HT-29 (cell line): ENCODE measurements at regions not wholly inside any gene's neighbourhood (a gene's known extent, or its start where the extent isn't known, plus 50 kb on each side); places are given as distances from the start of the nearest gene placed in this dataset. TPM values are rescaled to one million over a fixed set of nuclear protein-coding genes. Genes with fewer than 3 reads are reported as not detected.
A peak's percentile ranks its signal among the peaks of the same experiment; 100 is the strongest.
"Not testable (repeated sequence)": the region's sequence is repeated elsewhere in the genome, so short reads cannot be mapped to it uniquely, and the experiment has no call there.

ENCODE experiments used
- DNase-seq: peaks from one replicate; pipeline ENCODE4 v3.0.0-alpha.2; 2015; ENCODE audit warnings: low spot score
- small RNA-seq: library from RNA; depleted of rRNA; stranded (forward); fragments of <200 nt; gene quantifications from one replicate; pipeline ENCODE3, GENCODE V24; 2014

DNA sequence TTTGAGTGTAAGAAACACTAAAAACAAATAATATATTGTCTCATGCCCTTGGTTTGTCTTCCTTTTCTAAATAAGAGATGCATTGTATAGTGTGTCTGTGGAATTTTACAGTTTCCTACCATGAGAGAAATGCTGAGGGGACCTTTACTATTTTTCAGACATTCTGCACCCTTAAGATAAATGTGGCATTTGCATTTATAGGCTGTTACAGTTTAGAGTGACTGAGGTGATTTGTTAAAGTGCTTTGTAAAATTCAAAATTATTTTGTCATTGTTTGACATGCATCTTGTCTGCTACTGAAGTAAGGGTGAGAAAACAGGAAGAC is 78.9 kb upstream of the ZSWIM2 start:
- DNase-seq: no peak

DNA sequence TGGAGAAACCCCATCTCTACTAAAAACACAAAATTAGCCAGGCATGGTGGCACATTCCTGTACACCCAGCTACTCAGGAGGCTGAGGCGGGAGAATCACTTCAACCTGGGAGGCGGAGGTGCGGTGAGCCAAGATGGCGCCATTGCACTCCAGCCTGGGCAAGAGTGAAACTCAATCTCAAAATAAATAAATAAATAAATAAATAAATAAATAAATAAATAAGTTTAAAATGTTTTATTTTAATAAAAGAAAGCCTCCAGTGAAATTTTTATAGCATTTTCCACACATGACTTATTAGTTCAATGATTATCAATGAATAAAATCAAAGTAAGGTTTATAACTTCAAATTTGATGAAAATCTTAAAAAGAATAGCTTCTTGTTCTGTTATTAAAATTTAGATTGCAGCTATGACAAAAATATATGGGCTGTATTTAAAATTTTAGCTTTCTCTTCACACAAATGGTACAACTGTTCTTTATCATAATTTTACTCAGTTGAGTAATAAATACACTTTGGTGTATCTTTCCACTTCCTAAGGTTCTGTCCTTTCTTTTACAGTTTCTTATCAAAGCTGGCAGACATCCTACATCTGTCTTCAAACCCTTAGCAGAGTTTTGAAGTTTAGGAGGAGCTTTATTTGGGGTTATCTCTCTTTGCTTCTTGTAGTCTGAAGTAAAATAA is 78.4 kb upstream of the ZSWIM2 start:
- no peak for DNase-seq

DNA sequence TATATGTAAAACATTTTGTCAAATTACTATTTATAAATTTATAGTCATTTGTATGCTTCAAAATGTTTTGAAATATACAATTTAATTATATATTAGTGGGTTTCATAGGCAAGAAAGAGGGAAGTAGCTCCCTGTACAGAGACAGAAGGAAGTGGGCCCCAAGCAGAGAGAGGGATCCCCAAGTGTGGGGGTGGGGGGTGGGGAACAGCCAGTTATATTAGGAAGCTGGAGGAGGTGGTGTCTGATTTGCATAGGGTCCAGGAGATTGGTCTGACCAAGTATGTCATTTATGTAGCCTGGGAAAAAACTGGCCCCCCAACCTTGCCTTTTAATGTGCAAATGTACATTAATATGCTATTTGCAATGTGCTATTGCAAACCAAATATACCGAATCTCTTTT is 76.5 kb upstream of the ZSWIM2 start:
- no peak for DNase-seq

DNA sequence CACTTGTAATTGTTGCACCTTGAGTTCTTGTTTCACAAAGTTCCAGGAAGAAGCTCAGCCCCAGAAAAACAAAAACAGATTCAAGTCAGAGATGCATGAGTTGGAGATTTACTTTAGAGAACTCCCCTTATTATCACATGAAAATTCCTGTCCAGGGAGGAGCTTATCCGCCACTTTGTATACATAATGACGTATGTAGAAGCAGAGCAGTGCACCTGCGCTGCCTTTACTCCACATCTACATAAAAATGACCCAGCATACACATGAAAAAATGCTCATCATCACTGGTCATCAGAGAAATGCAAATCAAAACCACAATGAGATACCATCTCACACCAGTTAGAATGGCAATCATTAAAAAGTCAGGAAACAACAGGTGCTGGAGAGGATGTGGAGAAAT is 73.3 kb upstream of the ZSWIM2 start:
- not testable (repeated sequence) for DNase-seq

DNA sequence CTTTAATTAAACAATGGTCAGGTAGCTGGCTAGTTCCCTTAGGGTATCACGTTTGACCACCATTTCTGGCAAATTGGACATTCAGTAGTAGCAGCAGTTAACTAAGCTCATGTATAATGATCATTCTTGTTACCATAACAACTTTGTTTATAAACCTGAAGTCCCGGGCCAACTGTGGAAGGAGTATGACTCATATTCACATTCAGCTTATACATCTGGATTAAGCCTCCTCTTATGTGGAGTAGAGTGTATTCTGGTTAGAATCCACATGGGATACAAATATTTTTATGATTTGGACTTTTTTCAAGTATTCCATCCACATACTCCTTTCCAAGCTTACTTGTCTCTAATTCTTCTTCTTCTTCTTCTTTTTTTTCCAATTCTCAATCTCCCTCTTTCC is 70.3 kb upstream of the ZSWIM2 start:
- DNase-seq: peak; percentile 33

DNA sequence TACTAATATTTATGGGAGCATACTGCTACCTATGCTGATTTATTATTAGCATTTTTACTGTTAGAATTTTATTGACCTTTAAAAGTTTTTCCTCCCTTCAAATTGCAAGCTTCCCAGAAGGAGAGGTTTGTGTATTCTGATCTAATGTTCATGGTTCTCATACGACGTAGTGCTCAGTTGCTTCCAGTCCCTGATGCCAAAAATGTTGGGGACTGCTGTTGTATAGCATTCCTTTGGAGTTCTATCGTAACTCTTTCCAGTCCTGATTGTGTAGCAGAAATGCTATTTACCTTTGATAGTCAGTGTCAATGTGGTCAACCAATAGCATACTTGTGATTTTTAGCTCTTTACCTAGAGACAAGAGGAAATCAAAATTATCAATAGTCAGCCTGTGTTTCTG is 69.5 kb upstream of the ZSWIM2 start:
- DNase-seq: no peak

DNA sequence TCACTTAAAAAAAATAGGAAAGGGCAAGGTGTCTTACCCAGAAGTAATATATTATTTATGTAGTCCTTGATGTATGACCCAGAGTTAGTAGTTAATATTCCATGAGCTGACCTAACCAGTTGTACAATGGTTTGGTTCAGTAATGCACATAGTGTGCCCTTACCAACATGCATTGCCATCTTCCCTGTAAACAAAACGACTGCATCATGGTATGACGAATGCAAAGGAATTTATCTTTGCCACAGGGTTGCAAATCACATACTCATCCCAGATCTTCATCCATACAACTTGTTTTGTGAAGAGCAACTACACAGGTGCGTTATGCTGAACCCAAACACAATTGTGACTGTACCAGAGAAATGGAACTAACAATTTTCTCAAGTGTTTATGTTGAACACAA is 68.9 kb upstream of the ZSWIM2 start:
- DNase-seq: no peak

DNA sequence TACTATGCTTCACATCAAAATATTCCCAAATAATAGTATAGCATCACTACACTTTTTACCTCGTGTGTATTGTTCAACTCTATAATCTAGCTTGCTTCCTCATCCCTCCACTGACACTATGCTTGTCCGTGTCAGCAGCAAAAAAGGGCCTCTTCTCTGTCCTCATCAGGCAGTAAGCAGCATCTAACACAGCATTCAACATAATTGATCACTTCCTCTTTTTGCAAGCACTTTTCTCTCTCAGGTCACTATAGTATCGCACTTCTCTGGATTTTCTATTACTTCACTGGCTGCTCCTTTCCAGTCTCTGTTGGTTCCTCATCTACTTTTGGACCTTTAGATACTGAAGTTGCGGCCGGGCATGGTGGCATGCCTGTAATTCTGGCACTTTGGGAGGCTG is 64.9 kb upstream of the ZSWIM2 start:
- DNase-seq: no peak

DNA sequence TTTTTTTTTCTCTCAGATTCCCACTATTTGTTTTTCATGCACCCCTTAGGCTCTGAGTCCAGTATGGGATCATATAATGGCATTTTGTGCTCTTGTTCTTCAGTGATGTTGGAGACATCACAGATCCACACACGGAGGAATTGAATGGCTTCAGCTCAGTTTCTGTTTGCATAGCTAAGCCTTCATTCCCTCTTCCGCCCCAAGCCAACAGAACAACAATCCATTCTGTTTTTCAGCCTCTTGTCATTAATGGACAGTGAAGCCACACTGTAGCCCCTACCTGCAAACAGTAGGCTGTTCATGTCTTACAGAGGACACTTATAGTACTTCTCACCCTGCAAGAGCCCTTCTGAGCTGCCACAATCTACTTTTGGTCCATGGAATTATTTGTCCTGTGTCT is 64.0 kb upstream of the ZSWIM2 start:
- no peak for DNase-seq

DNA sequence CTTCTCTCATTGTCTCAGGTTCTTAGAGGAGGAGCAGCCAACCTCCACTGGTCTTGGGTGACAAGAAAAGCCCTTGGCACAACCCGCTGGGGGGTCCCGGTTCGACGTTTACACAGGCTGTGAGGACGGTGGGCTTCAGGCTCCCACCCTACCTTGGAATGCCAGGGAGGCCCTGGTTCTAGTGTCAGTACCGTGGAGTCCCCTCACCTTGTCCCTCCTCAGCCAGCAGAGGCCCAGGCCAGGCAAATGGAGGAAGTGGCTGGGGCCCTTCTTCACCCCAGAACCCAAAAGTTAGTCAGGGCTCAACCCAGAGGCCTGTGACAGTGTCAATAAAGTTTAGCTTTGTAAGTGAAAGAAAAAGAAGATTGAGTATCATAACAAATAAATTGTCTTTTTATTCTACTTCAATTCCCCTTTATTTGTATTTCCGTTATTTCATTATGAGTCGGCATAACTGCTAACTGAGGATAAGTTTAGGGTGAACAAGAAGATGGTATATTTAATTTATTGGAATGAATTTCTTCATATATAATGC is 62.6 kb upstream of the ZSWIM2 start:
- DNase-seq: no peak

DNA sequence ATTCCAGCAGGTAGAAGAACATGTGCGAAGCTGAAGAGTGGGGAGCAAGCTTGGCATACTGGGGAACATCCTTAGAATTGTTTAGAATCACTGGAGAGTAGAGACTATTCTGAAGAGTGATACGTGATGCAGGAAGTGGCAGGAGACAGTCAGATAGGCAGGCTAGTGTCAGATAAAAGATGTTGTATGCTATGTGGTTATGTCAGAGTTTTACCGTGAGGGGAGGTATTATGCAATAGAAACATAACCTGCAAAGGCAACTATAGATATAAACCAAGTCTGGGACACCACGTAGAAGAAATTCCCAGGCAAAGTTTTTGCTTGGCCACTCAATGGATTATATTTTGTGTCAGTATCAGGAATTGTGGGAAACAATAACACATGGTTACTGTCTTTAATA is 62.0 kb upstream of the ZSWIM2 start:
- DNase-seq: no peak

DNA sequence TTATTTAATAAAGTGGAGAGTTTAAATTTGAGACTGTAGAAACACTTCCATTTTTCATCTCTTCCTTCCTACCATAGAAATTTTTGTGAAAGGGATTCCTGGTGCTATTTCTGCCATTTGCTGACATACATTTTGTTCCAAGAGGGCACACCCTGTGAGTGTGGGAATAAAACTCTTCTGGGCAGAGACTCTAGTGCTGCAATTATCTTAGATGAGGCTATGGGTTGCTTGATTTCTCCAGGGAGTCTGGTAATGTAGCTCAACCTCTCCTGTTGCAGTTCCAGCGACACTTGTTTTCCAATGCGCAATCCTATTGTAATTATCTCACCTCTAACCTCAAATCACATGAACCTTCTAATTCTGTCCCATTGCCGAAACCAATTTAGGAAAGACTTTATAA is 60.1 kb upstream of the ZSWIM2 start:
- no peak for DNase-seq

DNA sequence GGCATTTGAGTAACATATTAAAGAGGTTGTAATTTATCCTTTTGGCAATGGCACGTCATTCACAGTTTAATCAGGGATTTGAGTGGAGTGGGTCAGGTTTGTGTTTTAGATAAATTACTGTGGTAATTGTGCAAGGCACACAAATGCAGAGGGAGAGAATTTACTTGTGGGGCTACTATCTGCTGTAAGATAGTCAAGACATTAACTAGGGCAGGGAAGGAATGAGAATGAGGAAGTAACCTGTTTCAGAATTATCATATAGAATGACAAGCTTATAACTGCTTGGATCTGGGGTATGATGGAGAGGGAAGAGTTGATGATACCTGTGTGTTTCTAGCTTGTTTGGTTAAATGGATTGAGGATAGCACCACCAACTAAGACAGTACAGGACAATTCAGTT is 58.9 kb upstream of the ZSWIM2 start:
- DNase-seq: no peak

DNA sequence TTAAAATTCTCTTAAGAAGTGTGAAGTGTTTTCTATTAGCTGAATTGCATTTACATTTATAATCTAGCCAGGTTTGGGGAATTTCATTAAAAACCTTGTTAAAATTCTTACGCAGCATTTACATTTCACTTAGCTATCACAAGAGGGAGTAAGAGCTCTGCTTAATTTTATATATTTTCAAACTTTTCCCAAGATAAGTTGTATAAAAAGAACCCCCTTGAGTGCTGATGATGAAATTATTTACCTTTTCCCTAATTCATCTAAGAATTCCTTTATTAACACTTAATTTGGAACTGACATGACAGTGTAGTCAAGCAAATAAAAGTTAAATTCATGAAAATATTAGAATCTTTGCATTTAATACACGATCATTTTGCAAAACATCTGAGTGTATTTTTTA is 54.2 kb upstream of the ZSWIM2 start:
- peak; percentile 16 for DNase-seq

Small RNAs in the stretch of these regions (small RNA-seq; reads per million reads assigned to genes)
- gene RN7SKP42 (2.6 reads per million, percentile 71 among the genes with 10 or more reads in this experiment), gene RNU6-989P (not detected)
